ENCODE measurements at regions not wholly inside any gene's neighbourhood (a gene's known extent, or its start where the extent isn't known, plus 50 kb on each side); places are given as distances from the start of the nearest gene placed in this dataset.

DNA sequence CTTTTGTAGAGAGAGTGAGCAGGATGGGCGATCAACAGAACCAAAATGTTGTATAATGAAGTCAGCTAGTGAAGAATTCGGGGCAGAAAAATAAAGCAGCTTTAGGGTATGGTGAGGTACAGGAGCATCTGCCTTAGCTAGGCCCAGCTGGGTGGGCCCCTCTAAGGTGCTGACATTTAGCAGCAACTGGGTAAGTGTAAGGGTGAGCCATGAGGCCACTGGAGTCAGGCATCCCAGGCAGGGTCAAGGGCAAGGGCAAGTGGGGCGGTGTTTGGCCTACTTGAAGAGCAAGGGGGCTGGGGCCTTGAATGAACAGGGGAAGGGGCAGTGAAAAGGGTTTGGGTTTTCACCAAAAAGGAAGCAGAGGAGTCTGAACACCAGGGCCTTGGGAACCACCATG lies 583.6 kb downstream of the BCL11B start:
- in situ Hi-C loops (cut with HindIII; ENCODE audit: low sequenced_read_pairs): no loop called here
- no peak overlapping the region for H3K4me3 ChIP-seq (ENCODE audit: low read depth, low read length)
- DNase-seq (ENCODE audit: low read depth): no peak
- TF ChIP-seq, protein P1, sequence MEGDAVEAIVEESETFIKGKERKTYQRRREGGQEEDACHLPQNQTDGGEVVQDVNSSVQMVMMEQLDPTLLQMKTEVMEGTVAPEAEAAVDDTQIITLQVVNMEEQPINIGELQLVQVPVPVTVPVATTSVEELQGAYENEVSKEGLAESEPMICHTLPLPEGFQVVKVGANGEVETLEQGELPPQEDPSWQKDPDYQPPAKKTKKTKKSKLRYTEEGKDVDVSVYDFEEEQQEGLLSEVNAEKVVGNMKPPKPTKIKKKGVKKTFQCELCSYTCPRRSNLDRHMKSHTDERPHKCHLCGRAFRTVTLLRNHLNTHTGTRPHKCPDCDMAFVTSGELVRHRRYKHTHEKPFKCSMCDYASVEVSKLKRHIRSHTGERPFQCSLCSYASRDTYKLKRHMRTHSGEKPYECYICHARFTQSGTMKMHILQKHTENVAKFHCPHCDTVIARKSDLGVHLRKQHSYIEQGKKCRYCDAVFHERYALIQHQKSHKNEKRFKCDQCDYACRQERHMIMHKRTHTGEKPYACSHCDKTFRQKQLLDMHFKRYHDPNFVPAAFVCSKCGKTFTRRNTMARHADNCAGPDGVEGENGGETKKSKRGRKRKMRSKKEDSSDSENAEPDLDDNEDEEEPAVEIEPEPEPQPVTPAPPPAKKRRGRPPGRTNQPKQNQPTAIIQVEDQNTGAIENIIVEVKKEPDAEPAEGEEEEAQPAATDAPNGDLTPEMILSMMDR (IDR thresholded peaks at IDR 0.05; ENCODE audit: low read depth, low read length, missing control alignments): no peak

DNA sequence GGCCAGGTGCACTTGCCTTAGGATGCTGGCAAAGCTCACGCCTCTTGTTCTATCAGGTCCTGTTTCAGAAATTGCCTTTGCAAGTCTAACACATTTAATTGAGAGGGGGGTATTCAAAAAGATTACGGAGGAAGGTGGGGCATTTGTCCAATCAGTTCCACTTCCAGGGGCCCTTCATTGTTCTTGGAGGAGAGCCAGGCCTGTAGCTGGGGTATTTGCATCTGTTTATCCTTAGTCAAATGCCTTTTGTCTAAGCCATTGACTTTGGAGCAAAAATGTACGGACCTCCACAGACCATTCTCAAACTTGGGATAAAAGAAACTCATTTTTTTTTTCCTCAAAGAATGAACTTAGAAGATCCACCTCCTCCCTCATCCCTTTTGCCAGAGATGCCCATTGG lies 582.0 kb downstream of the BCL11B start:
- DNase-seq (ENCODE audit: low read depth): no peak
- no peak overlapping the region for H3K4me3 ChIP-seq (ENCODE audit: low read depth, low read length)
- TF ChIP-seq, protein P1 (IDR thresholded peaks at IDR 0.05; ENCODE audit: low read depth, low read length, missing control alignments): no peak
- in situ Hi-C loops (cut with HindIII; ENCODE audit: low sequenced_read_pairs): no loop called here

DNA sequence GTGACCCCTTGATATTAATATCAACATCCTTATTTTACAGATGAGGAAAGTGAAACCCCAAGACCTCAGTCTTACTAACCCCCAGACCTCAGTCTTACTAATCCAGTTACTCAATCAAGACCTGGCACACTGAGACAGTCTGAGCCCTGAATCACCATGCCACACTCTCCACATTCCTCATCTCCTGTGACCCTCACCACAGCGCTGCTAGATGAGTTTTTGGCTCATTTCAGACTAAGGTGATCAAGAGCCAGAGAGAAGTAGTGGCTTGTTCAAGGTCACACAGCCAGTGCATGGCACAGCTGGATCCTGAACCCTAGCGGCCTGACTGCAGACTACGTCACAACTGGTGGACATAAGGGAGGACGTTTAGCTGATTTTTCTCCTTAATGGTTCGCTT lies 579.2 kb downstream of the BCL11B start:
- TF ChIP-seq, protein P1 (IDR thresholded peaks at IDR 0.05; ENCODE audit: low read depth, low read length, missing control alignments): no peak
- no peak overlapping the region for H3K4me3 ChIP-seq (ENCODE audit: low read depth, low read length)
- DNase-seq (ENCODE audit: low read depth): no peak
- in situ Hi-C loops (cut with HindIII; ENCODE audit: low sequenced_read_pairs): no loop called here

DNA sequence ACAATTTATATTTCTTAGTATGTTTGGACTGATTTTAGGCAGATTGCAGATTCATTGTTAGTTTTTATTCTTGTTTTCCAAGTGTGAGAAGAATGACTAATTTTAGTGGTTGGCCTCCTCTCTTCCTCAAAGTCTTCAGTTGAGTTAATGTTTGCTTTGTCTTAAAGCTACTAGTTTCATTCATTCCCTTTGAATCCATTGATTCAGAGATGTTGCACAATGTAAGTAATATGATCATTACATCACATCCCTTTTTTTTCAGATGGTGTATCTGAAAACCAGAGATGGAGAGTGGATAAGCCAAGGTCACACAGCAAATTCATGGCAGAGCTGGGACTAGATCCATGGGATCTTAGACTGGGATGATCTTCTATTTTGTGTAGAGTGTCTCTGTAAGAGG lies 577.5 kb downstream of the BCL11B start:
- TF ChIP-seq, protein P1 (IDR thresholded peaks at IDR 0.05; ENCODE audit: low read depth, low read length, missing control alignments): no peak
- in situ Hi-C loops (cut with HindIII; ENCODE audit: low sequenced_read_pairs): no loop called here
- no peak for DNase-seq (ENCODE audit: low read depth)
- H3K4me3 ChIP-seq (ENCODE audit: low read depth, low read length): no peak overlapping the region

DNA sequence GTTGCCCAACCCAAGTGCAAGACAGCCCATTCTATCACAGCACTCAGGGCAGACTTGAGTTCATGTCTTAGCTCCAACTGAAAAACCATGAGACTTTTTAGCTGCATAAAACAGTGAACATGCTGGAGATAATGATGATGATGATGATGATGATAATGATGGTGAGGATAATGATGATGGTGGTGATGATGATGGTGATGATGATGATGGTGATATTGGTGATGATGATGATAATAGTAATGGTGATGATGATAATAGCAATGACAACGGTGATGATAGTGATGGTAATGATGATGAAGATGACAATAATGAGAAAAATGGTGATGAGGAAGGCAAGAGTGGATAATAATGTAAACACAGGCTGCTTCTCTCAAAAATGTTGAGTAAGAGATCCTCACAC lies 576.2 kb downstream of the BCL11B start:
- in situ Hi-C loops (cut with HindIII; ENCODE audit: low sequenced_read_pairs): no loop called here
- no peak for DNase-seq (ENCODE audit: low read depth)
- TF ChIP-seq, protein P1 (IDR thresholded peaks at IDR 0.05; ENCODE audit: low read depth, low read length, missing control alignments): no peak
- no peak overlapping the region for H3K4me3 ChIP-seq (ENCODE audit: low read depth, low read length)

DNA sequence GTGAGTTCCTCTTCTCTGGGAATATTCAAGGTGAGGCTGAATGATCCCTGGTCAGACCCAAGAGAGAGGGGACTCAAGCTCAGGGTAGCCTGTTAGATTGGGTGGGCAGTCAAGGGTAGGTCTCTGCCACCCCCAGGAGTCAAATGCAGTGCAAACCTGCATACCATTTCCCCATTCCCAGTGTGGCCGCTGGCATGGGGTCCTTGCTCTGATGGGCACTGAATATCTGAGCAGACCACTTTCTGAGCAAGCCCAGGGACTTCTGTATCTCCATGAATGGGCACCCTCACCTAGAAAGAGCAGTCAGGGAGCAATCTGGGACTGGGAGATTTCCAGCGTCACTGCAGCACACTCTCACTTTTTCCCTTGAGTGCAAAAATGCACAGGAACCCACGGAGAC lies 573.7 kb downstream of the BCL11B start:
- in situ Hi-C loops (cut with HindIII; ENCODE audit: low sequenced_read_pairs): no loop called here
- TF ChIP-seq, protein P1 (IDR thresholded peaks at IDR 0.05; ENCODE audit: low read depth, low read length, missing control alignments): no peak
- no peak overlapping the region for H3K4me3 ChIP-seq (ENCODE audit: low read depth, low read length)
- no peak for DNase-seq (ENCODE audit: low read depth)

DNA sequence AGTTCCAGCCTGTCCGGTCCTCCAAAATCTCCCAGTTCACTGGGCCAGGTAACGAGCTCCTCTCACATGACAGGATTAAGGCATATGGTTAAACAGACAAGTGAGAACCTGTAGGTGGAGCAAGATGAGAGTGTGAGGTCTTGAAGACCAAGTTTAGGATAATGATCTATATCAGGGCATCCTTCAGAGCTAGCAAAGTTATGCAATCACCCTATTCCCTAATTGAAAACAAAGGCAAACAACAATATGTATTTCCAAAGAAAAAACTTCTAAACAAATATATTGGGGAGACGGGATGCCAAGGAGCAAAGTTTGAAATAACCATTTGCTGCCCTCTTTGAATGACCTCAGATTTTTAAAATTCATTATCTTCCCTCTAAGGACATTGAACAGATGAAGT lies 571.2 kb downstream of the BCL11B start:
- TF ChIP-seq, protein P1 (IDR thresholded peaks at IDR 0.05; ENCODE audit: low read depth, low read length, missing control alignments): no peak
- DNase-seq (ENCODE audit: low read depth): no peak
- in situ Hi-C loops (cut with HindIII; ENCODE audit: low sequenced_read_pairs): no loop called here
- no peak overlapping the region for H3K4me3 ChIP-seq (ENCODE audit: low read depth, low read length)
